GM19467 (cell line): ENCODE measurements at regions not wholly inside any gene's neighbourhood (a gene's known extent, or its start where the extent isn't known, plus 50 kb on each side); places are given as distances from the start of the nearest gene placed in this dataset.
"Not testable (repeated sequence)": the region's sequence is repeated elsewhere in the genome, so short reads cannot be mapped to it uniquely, and the experiment has no call there.

Experiments
- ATAC-seq: cut with Tn5 transposase; IDR thresholded peaks from one replicate; pipeline ENCODE4 v1.9.1; 2021; ENCODE audit warnings: mild to moderate bottlenecking, moderate library complexity; ENCODE audit not compliant: unreplicated experiment

GRCh38 chr1:37368665-37369315 is 105.6 kb upstream of the ZC3H12A start:
- ATAC-seq: not testable (repeated sequence)

DNA sequence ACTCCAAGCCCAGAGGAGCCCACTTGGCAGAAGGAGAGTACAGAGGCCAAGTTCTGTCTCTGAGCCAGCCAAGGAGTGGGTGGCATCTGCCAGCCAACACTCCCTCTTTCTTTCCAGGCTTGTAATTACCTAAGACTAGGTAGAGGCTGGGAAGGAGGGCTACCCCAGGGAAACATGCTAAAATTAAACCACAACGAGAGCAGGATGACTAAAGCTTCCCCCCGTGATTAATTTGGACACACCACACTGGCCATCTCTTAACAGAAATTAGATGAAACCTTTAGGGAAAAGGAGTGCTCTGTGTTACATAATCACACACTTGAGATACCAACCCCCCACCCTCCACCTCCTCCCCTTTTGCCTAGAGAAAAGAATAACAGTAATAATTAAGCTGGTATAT is 102.1 kb upstream of the ZC3H12A start:
- ATAC-seq: no peak

DNA sequence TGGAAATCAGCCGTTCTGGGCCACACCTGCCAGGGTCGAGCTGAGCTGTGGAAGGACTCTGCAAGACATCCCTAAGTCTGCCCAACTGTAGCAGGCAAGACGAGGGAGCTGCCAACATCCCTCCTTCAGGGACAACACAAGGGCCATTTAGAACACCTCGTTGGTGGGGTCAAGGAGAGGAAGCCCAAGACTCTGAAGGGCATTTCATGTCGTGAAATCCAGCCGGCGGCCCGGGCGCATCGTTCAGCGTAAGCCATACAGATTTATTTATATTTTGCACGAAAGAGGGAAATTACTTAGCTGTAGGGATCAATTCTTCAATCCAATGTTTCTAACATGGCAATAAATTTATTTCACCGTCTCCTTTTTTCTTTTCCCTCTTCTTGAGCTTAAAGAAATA is 101.7 kb upstream of the ZC3H12A start:
- no peak for ATAC-seq

DNA sequence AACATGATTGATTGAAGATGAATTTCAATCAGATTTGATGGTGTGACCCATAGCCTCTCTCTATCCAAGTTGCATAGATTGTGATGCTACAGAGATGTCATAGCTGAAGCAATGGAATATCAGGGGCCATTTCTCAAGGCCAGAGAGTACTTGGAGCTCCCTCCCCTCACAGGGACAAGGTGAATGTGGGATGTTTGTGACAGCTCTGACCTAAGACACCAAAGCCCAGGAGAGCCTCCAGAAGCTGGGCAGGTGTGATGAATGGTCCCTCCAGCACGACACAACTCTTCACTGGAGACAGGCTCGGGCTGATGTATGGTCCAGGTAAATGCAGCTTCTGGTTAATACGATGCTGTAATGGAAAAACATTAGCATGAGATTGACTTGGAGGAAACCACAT is 101.0 kb upstream of the ZC3H12A start:
- ATAC-seq: no peak

DNA sequence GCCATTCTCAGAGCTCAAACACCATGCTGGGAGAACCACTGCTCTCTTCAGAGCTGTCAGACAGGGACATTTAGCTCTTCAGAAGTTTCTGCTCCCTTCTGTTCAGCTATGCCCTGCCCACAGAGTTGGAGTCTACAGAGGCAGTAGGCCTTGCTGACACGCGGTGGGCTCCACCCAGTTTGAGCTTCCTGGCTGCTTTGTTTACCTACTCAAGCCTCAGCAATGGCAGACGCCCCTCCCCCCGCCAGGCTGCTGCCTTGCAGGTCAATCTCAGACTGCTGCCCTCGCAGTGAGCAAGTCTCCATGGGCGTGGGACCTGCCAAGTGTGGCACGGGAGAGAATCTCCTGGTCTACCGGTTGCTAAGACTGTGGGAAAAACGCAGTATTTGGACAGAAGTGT is 93.8 kb upstream of the ZC3H12A start:
- ATAC-seq: not testable (repeated sequence)

GRCh38 chr1:37387854-37388253 is 86.5 kb upstream of the ZC3H12A start:
- no peak for ATAC-seq

- ATAC-seq: no peak
Measured at GRCh38 chr1:37389327-37389726, 85.1 kb upstream of the ZC3H12A start.

DNA sequence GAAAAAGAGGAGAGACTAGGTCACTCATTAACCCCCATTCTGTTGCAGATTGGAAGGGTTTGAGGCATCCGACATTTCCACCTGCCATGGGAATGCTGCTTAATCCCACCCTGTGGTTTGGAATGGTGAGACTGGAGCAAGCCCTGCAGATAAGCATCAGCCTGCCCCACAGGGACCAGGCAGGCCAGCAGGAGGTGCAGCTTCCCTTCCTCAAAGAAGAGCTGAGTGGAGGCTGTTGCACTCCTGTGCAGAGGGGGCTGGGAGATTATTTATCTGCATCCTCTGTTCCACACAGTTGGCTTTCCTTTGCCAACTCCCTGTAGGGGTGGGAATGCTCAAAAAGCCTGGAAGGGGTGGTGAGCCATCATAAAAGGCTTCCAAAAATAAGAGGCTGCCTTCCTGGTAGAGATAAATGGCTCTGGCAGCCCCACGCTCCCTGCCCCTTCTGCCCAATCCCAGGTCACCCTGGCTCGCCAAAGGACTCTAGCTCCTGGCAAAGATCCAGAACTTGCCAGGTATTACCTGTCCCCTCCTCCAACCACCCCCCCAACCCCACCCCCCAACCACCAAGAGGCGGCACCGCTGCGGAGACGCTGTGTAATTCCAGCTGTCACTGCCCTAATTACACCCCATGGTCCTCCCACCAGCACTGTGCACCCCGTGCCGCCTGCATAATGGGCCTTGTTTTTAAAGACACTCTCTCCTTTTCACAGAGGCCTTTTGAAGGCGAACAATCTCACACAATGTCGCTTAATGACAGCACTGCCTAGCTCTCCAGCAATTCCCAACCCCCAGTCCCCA is 83.0 kb upstream of the ZC3H12A start:
- ATAC-seq: no peak

GRCh38 chr1:37392051-37392450 is 82.3 kb upstream of the ZC3H12A start:
- ATAC-seq: no peak

- no peak for ATAC-seq
Measured at GRCh38 chr1:37393173-37394120, 80.9 kb upstream of the ZC3H12A start.

- no peak for ATAC-seq
Measured at GRCh38 chr1:37394574-37395464, 79.6 kb upstream of the ZC3H12A start.

DNA sequence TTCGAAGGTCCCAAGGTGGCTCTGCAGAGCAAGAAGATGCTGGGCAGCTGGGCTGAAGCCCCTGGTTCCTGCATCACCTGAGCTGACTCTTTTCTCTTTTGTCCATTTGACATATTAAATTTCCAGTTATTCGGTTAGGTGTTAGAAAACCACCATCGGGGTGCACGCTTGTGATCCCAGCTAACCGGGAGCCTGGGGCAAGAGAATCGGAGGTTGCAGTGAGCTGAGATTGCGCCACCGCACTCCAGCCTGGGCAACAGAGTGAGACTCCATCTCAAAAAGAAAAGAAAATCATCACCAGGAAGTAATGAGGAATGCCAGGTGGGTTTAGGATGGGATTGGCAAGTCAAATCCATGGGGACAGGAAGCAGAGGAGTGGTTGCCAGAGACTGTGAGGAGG is 76.3 kb upstream of the ZC3H12A start:
- no peak for ATAC-seq

- no peak for ATAC-seq
Measured at GRCh38 chr1:37399205-37399604, 75.2 kb upstream of the ZC3H12A start.

DNA sequence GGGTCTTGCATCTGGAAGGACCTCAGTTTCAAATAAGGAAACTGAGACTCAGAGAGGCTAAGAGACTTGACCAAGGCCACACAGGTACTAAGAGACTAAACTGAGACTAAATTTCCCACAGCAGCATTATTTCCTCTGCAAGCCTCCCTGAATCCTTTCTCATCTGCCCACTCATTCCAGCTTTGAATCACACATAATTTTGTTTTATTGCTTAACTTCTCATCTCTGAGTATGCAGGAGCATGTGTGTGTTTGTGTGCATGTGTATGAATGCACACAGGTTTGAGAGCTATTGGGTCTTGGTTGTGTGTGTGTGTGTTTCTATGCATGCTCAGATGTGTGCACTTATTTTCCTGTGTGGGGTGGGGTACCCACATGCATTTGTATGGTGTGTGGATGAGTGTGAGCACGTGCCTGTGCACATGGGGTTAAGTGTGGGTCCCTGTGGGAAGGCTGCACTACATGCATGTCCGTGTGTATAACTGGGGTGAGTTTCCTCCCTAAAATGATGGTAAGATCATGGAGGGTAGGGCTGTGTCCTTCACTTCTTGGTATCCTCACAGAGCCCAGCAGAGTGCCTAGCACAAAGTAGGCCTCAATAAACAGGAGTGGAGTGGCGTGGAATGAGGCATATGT is 74.4 kb upstream of the ZC3H12A start:
- no peak for ATAC-seq

DNA sequence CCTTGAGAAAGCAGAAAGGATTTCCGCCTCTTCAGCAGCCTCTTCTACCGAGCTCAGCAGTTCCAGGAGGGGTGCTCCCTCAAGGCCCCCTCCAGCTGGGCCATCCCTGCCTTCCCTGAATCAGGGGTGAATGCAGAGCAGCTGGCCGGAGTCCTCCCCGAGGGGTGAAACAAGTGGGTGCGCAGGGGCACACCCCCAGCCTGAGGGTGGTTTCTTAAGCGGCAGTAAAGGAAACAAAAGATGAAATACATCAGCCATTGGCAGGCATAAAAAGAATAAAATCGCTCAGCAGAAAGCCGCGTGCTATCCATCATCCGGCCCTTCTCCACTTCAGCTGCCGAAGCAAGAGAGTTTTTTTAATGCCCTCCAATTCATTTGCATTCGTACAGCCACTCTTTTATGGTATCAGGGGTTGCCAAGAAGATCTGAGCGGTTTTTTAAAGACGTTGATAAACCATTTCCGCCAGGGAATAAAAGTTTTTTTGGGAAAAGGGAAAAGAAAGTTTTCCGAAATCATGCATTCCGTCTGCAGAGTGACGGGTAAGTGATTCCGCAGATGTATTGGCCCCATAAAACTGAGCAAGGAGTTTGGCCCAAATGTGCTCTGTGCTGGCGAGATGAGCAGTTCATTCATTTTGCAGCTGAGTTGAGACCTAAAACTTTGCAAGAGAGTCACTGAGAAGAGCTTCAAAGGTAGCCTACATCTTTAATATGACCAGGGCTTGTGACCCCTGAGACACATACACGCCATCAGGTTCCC is 73.7 kb upstream of the ZC3H12A start:
- ATAC-seq: no peak

DNA sequence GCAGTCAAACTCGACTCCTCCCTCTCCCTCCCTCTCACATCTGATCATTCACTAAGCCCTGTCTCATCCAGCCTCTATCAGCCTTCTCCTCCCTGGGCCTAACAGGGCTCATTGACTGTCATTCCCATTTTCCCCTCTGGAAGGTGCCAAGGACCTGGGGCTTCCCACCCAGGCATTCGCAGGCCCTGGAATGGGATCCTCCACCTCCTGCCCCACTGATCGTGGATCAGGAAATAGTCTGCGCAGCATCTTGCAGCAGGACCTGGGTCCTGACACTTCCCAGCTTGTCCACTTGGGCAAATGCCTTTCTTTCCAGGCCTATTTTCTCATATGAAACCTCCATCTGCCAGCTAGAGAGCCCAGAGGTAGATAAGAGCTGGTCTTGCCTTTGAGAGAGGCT is 71.2 kb upstream of the ZC3H12A start:
- no peak for ATAC-seq

- no peak for ATAC-seq
Measured at GRCh38 chr1:37404711-37405110, 69.7 kb upstream of the ZC3H12A start.

- no peak for ATAC-seq
Measured at GRCh38 chr1:37410105-37410504, 64.3 kb upstream of the ZC3H12A start.

DNA sequence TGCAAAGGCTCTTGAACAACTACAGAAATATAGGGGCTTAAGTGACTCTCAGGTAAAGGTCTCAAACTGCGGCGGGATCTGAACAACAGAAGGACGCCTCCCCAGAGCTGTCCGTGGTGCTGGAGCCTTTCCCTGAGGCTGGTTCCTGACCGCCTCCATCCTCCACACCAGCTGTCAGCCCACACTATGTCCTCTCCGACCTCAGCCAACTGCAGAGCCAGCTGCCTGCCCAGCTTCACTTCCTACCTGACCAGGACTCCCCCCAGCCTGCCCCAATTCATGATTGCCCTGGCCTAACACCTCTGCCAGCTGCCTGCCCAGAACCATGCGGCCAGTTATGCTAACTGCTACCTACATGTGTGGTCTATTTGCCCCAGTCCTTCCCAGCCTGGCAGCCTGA is 63.6 kb upstream of the ZC3H12A start:
- no peak for ATAC-seq
